ENCODE measurements at regions not wholly inside any gene's neighbourhood (a gene's known extent, or its start where the extent isn't known, plus 50 kb on each side); places are given as distances from the start of the nearest gene placed in this dataset.

DNA sequence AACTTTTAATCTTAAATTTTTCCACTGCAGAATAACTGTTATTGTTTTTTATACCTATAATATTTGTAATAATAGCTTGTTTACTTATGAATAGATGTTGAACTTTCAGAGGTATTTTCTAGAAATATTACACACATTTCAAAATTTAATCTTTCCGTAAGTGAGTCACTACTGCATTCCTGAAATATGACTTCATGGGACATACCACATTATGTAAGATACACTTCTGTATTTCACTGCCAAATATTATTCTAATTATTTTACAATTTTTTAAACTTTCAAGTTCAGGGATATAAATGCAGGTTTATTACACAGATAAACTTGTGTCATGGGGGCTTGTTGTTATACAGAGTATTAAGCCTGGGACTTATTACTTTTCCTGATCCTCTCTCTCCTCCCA is 2220.5 kb downstream of the NCAM2 start:
- Histone ChIP-seq H3K27me3 (ENCODE audit: insufficient read depth, low read length) (no peaks in the 10 kb centered on the region), H4K20me1 (ENCODE audit: insufficient read depth, low read length) (no peaks in the 10 kb centered on the region), H3K27ac (ENCODE audit: low read depth, low read length) (no peak overlapping the region), H3K36me3 (ENCODE audit: insufficient read depth, low read length) (no peaks in the 10 kb centered on the region), H3K4me1 (ENCODE audit: insufficient read depth, low read length) (no peaks in the 10 kb centered on the region), H3K79me2 (ENCODE audit: insufficient read depth, low read length) (no peaks in the 10 kb centered on the region), H2AFZ (ENCODE audit: low read depth, low read length) (no peak overlapping the region), H3K9me3 (ENCODE audit: insufficient read depth, low read depth, low read length) (no peaks in the 10 kb centered on the region), H3K4me2 (ENCODE audit: low read length) (no peak overlapping the region), H3K9ac (ENCODE audit: low read length) (no peak overlapping the region), H3K4me3 (ENCODE audit: insufficient read depth, low read depth, low read length) (no peak overlapping the region)
- H3K27ac Mint-ChIP-seq (ENCODE audit: unreplicated experiment) = no peak overlapping the region
- no peak for FAIRE-seq
- H3K9me3 Mint-ChIP-seq (ENCODE audit: unreplicated experiment) = peaks cover 4% of the 10 kb centered on the region
- H3K4me1 Mint-ChIP-seq (ENCODE audit: low read depth, unreplicated experiment) = peaks cover 5% of the 10 kb centered on the region
- no peak overlapping the region for H3K4me3 Mint-ChIP-seq (ENCODE audit: unreplicated experiment)
- no peaks in the 10 kb centered on the region for H3K36me3 Mint-ChIP-seq (ENCODE audit: low read depth, unreplicated experiment)
- H3K27me3 Mint-ChIP-seq (ENCODE audit: low read depth, unreplicated experiment) = no peaks in the 10 kb centered on the region
- TF ChIP-seq EZH2 (IDR thresholded peaks at IDR 0.05; ENCODE audit: insufficient read depth, low read length) = no peak
- TF ChIP-seq, protein P1, sequence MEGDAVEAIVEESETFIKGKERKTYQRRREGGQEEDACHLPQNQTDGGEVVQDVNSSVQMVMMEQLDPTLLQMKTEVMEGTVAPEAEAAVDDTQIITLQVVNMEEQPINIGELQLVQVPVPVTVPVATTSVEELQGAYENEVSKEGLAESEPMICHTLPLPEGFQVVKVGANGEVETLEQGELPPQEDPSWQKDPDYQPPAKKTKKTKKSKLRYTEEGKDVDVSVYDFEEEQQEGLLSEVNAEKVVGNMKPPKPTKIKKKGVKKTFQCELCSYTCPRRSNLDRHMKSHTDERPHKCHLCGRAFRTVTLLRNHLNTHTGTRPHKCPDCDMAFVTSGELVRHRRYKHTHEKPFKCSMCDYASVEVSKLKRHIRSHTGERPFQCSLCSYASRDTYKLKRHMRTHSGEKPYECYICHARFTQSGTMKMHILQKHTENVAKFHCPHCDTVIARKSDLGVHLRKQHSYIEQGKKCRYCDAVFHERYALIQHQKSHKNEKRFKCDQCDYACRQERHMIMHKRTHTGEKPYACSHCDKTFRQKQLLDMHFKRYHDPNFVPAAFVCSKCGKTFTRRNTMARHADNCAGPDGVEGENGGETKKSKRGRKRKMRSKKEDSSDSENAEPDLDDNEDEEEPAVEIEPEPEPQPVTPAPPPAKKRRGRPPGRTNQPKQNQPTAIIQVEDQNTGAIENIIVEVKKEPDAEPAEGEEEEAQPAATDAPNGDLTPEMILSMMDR (IDR thresholded peaks at IDR 0.05; ENCODE audit: insufficient read depth, low read depth, low read length) = no peak
- no peak for DNase-seq (ENCODE audit: low read depth)

DNA sequence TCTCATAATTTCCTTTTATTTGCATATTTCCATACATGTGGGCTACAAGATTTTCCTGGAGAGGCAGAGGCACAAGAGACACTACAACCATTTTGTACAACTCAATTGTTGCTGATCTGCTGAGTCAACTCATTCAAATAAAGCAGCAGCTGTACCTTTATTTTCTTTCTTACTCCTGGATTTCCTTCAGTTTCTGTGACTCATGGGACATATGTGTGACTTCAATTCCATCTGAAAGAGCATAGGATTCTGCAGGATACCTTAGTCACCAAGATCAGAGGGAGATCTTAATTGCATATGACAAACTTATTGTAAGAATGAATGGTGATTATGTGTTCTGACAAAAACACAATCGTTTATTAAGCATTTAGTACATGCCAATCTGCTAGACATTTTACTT is 2219.4 kb downstream of the NCAM2 start:
- Mint-ChIP-seq H3K4me1 (ENCODE audit: low read depth, unreplicated experiment) (peaks cover 5% of the 10 kb centered on the region), H3K27me3 (ENCODE audit: low read depth, unreplicated experiment) (no peaks in the 10 kb centered on the region), H3K9me3 (ENCODE audit: unreplicated experiment) (peaks cover 4% of the 10 kb centered on the region), H3K27ac (ENCODE audit: unreplicated experiment) (no peak overlapping the region), H3K36me3 (ENCODE audit: low read depth, unreplicated experiment) (no peaks in the 10 kb centered on the region), H3K4me3 (ENCODE audit: unreplicated experiment) (no peak overlapping the region)
- no peak for DNase-seq (ENCODE audit: low read depth)
- TF ChIP-seq EZH2 (IDR thresholded peaks at IDR 0.05; ENCODE audit: insufficient read depth, low read length) = no peak
- TF ChIP-seq, protein P1 (IDR thresholded peaks at IDR 0.05; ENCODE audit: insufficient read depth, low read depth, low read length) = no peak
- H3K9me3 ChIP-seq (ENCODE audit: insufficient read depth, low read depth, low read length) = peaks cover 3% of the 10 kb centered on the region
- H3K36me3 ChIP-seq (ENCODE audit: insufficient read depth, low read length) = no peaks in the 10 kb centered on the region
- no peaks in the 10 kb centered on the region for H3K79me2 ChIP-seq (ENCODE audit: insufficient read depth, low read length)
- no peak overlapping the region for H3K9ac ChIP-seq (ENCODE audit: low read length)
- no peaks in the 10 kb centered on the region for H4K20me1 ChIP-seq (ENCODE audit: insufficient read depth, low read length)
- H3K27ac ChIP-seq (ENCODE audit: low read depth, low read length) = no peak overlapping the region
- H3K4me1 ChIP-seq (ENCODE audit: insufficient read depth, low read length) = no peaks in the 10 kb centered on the region
- no peak overlapping the region for H3K4me2 ChIP-seq (ENCODE audit: low read length)
- no peaks in the 10 kb centered on the region for H3K27me3 ChIP-seq (ENCODE audit: insufficient read depth, low read length)
- no peak overlapping the region for H3K4me3 ChIP-seq (ENCODE audit: insufficient read depth, low read depth, low read length)
- no peak overlapping the region for H2AFZ ChIP-seq (ENCODE audit: low read depth, low read length)
- FAIRE-seq = no peak

- Mint-ChIP-seq H3K36me3 (ENCODE audit: low read depth, unreplicated experiment) (no peaks in the 10 kb centered on the region), H3K4me3 (ENCODE audit: unreplicated experiment) (no peak overlapping the region), H3K4me1 (ENCODE audit: low read depth, unreplicated experiment) (peaks cover 8% of the 10 kb centered on the region), H3K27me3 (ENCODE audit: low read depth, unreplicated experiment) (no peaks in the 10 kb centered on the region), H3K9me3 (ENCODE audit: unreplicated experiment) (peaks cover 5% of the 10 kb centered on the region), H3K27ac (ENCODE audit: unreplicated experiment) (no peak overlapping the region)
- no peak overlapping the region for H3K9ac ChIP-seq (ENCODE audit: low read length)
- no peak overlapping the region for H3K4me3 ChIP-seq (ENCODE audit: insufficient read depth, low read depth, low read length)
- H3K27me3 ChIP-seq (ENCODE audit: insufficient read depth, low read length) = no peaks in the 10 kb centered on the region
- no peaks in the 10 kb centered on the region for H3K79me2 ChIP-seq (ENCODE audit: insufficient read depth, low read length)
- H3K9me3 ChIP-seq (ENCODE audit: insufficient read depth, low read depth, low read length) = peaks cover 3% of the 10 kb centered on the region
- no peak overlapping the region for H2AFZ ChIP-seq (ENCODE audit: low read depth, low read length)
- DNase-seq (ENCODE audit: low read depth) = no peak
- no peaks in the 10 kb centered on the region for H3K36me3 ChIP-seq (ENCODE audit: insufficient read depth, low read length)
- H3K4me2 ChIP-seq (ENCODE audit: low read length) = no peak overlapping the region
- no peak overlapping the region for H3K27ac ChIP-seq (ENCODE audit: low read depth, low read length)
- no peaks in the 10 kb centered on the region for H4K20me1 ChIP-seq (ENCODE audit: insufficient read depth, low read length)
- no peak for FAIRE-seq
- TF ChIP-seq, protein P1 (IDR thresholded peaks at IDR 0.05; ENCODE audit: insufficient read depth, low read depth, low read length) = no peak
- TF ChIP-seq EZH2 (IDR thresholded peaks at IDR 0.05; ENCODE audit: insufficient read depth, low read length) = no peak
- no peaks in the 10 kb centered on the region for H3K4me1 ChIP-seq (ENCODE audit: insufficient read depth, low read length)
These were observed 2217.1 kb downstream of the NCAM2 start for GRCh38 chr21:23215261-23215660.

Measured in astrocyte (in vitro differentiated cells and primary cell).